GM10266 (cell line): ENCODE measurements at regions not wholly inside any gene's neighbourhood (a gene's known extent, or its start where the extent isn't known, plus 50 kb on each side); places are given as distances from the start of the nearest gene placed in this dataset.

Source experiments
- DNase-seq: peaks from one replicate; pipeline ENCODE4 v3.0.0; 2012; ENCODE audit errors: extremely low spot score
- CTCF ChIP-seq: IDR thresholded peaks from 2 replicates; pipeline ENCODE4 v1.5.1; 2012; ENCODE audit warnings: mild to moderate bottlenecking, low read depth; ENCODE audit not compliant: control insufficient read depth, insufficient read depth; ENCODE audit errors: missing control alignments

- TF ChIP-seq CTCF = no peak
- DNase-seq = no peak
Measured at GRCh38 chr16:80283466-80284392, 257.1 kb upstream of the DYNLRB2 start.

- no peak for TF ChIP-seq CTCF
- no peak for DNase-seq
Measured at GRCh38 chr16:80280557-80280956, 260.2 kb upstream of the DYNLRB2 start.

- no peak for DNase-seq
- TF ChIP-seq CTCF = no peak
Measured at GRCh38 chr16:80279656-80280055, 261.1 kb upstream of the DYNLRB2 start.

GRCh38 chr16:80277182-80277581 lies 263.6 kb upstream of the DYNLRB2 start:
- DNase-seq = no peak
- no peak for TF ChIP-seq CTCF

- TF ChIP-seq CTCF = no peak
- no peak for DNase-seq
Measured at GRCh38 chr16:80274576-80275191, 266.1 kb upstream of the DYNLRB2 start.

- no peak for TF ChIP-seq CTCF
- DNase-seq = no peak
Measured at GRCh38 chr16:80273635-80274538, 266.9 kb upstream of the DYNLRB2 start.
